BLaER1 treated with 17β-estradiol and CSF1 and Interleukin-3, amounts not matched to agents 10 nM and 100 nM (cell line): ENCODE measurements at regions not wholly inside any gene's neighbourhood (a gene's known extent, or its start where the extent isn't known, plus 50 kb on each side); places are given as distances from the start of the nearest gene placed in this dataset.

ENCODE experiments used
- H3K27ac ChIP-seq, 11 experiments: shearing (Covaris generic); formaldehyde crosslinking; 2 replicates each; pipeline ENCODE4 v1.8.1; 2022
- H3K27me3 ChIP-seq, 11 experiments: shearing (Covaris generic); formaldehyde crosslinking; 2 replicates each; pipeline ENCODE4 v1.8.1; 2022
- H3K36me3 ChIP-seq, 11 experiments: shearing (Covaris generic); formaldehyde crosslinking; 2 replicates each; pipeline ENCODE4 v1.8.1; 2022
- H3K4me1 ChIP-seq, 10 experiments: shearing (Covaris generic); formaldehyde crosslinking; 2 replicates each; pipeline ENCODE4 v1.8.1; 2022
- H3K4me2 ChIP-seq, 11 experiments: shearing (Covaris generic); formaldehyde crosslinking; 2 replicates each; pipeline ENCODE4 v1.8.1; 2022
- H3K4me3 ChIP-seq, 10 experiments: shearing (Covaris generic); formaldehyde crosslinking; 2 replicates each; pipeline ENCODE4 v1.8.1; 2022
- H3K9ac ChIP-seq, 11 experiments: shearing (Covaris generic); formaldehyde crosslinking; 2 replicates each; pipeline ENCODE4 v1.8.1; 2022
- H3K9me3 ChIP-seq, 11 experiments: shearing (Covaris generic); formaldehyde crosslinking; replicated peaks in 1 of 11; 2 replicates each; pipeline ENCODE4 v1.8.1; 2022
- H4K20me1 ChIP-seq, 11 experiments: shearing (Covaris generic); formaldehyde crosslinking; 2 replicates each; pipeline ENCODE4 v1.8.1; 2022
- Cebpa-rat ChIP-seq, 11 experiments: shearing (Covaris generic); IDR thresholded peaks; 2 replicates each; pipeline ENCODE4 v1.8.1; 2022

DNA sequence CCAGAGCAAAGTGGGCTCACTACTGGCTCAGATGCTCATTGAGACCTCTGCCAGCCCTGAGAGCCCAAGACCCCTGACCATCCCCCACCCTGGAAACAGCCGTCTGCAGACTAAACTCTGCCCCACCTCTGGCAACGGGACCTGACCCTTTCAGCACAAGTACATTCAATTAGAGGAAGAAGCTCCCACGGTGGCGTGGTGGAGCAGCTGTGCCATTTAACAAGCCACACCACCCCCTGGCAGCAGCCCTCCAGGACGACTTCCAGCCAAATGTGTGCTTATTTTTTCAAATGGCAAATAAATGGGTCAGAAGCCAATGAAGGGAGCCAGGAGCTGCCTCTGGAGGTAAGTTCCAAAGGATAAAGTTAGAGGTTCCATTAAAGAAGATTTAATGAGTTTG is 226.7 kb downstream of the NPHP4 start:
- Histone ChIP-seq H4K20me1 (no peaks in the 10 kb centered on the region), H3K9me3 (peaks cover 35 to 48% (median 45%) of the 10 kb centered on the region in 11 experiments), H3K9ac (no peak overlapping the region), H3K4me3 (no peak overlapping the region), H3K4me1 (peaks cover under 1 to 7% (median 2%) of the 10 kb centered on the region in 10 experiments; a peak in 19 of 20 replicates), H3K27me3 (no peaks in the 10 kb centered on the region), H3K27ac (no peak overlapping the region), H3K4me2 (no peak overlapping the region), H3K36me3 (peaks cover 0 to 4% (median 0%) of the 10 kb centered on the region in 11 experiments; a peak in 3 of 22 replicates)
- TF ChIP-seq Cebpa-rat (IDR thresholded peaks at IDR 0.05) = no peak

DNA sequence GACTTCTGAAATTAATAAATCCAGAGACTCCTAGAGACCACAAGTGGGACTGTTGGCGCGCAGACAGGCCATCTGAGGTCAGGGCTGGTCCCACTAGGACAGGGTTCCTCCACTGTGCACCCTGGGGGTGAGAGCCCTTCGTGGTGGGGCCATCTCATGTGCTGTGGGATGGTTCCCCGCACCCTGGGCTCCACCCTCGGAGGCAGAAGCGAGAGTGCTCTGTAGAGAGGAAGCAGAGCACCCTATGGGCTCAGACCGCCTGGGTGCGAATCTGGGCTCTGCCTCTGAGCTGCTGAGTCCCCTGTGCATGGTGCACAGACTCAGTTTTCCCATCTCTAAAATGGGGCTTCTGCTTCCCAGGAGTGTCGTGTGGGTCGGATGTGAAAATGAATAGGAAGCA is 227.3 kb downstream of the NPHP4 start:
- Histone ChIP-seq H3K9me3 (peaks cover 41 to 53% (median 50%) of the 10 kb centered on the region in 11 experiments), H3K4me1 (peaks cover 0 to 4% (median 0%) of the 10 kb centered on the region in 10 experiments; a peak in 1 of 20 replicates), H3K4me2 (no peak overlapping the region), H3K9ac (no peak overlapping the region), H3K27me3 (no peaks in the 10 kb centered on the region), H3K4me3 (no peak overlapping the region), H3K27ac (no peak overlapping the region), H3K36me3 (peaks cover 0 to 4% (median 0%) of the 10 kb centered on the region in 11 experiments; a peak in 3 of 22 replicates), H4K20me1 (no peaks in the 10 kb centered on the region)
- TF ChIP-seq Cebpa-rat (IDR thresholded peaks at IDR 0.05) = no peak

DNA sequence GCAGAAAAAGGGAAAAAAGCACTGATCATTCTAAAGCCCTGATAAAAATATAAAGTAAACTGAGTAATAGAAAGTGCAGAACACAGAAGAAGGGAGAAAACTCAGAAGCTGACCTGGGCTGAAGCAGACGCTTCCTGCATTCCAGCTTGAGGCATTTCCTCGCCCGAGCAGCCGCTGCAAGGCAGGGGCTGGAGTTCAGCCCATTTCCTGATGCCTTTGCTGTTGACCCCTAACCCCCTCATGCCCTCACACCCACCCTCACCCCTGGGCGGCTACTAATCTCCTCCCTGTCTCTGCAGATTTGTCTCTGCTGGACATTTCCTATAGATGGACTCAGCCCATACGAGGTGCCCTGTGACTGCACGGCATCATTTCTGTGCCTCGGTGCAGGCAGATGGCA is 227.8 kb downstream of the NPHP4 start:
- Histone ChIP-seq H3K4me2 (no peak overlapping the region), H3K27me3 (no peaks in the 10 kb centered on the region), H4K20me1 (no peaks in the 10 kb centered on the region), H3K9ac (no peak overlapping the region), H3K36me3 (peaks cover 0 to 4% (median 0%) of the 10 kb centered on the region in 11 experiments; a peak in 3 of 22 replicates), H3K4me1 (peaks cover 0 to 7% (median 3%) of the 10 kb centered on the region in 10 experiments; a peak in 14 of 20 replicates), H3K27ac (no peak overlapping the region), H3K4me3 (no peak overlapping the region), H3K9me3 (peaks cover 44 to 58% (median 54%) of the 10 kb centered on the region in 11 experiments)
- TF ChIP-seq Cebpa-rat (IDR thresholded peaks at IDR 0.05) = no peak

DNA sequence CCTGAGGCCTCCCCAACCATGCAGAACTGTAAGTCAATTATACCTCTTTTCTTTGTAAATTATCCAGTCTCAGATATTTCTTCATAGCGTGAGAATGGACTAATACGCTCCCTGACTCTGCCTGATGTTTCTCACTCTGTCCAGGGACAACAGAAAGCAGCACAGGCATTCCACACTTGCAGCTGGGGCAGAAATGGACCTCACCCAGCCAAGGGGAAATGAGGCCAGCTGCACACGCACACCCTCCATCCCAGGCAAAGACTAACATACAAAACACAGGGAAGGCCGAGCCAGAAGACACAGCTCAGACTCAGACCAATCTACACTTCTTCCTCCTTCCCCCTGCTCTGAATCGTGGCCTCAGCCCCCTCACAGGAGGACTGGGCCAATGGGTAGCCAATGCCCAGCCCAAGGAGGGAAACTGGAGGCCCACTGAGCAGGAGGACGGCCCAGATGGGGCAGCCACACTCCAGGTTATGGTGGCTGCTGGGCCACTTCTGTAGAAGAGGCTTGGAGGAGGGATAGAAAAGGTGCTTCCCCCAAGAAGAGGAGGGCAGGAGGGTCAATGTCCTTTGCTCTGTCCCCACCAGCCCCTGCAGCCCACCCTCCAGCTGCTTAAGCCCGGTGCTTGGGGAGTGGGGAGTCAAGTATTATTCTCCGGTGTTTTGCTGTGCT is 228.4 kb downstream of the NPHP4 start:
- Histone ChIP-seq H3K9me3 (peaks cover 44 to 59% (median 54%) of the 10 kb centered on the region in 11 experiments), H3K27ac (no peak overlapping the region), H3K4me3 (no peak overlapping the region), H3K4me1 (peaks cover 4 to 13% (median 9%) of the 10 kb centered on the region in 10 experiments; a peak in 17 of 20 replicates), H3K27me3 (no peaks in the 10 kb centered on the region), H3K36me3 (peaks cover 0 to 4% (median 0%) of the 10 kb centered on the region in 11 experiments; a peak in 3 of 22 replicates), H3K9ac (no peak overlapping the region), H3K4me2 (no peak overlapping the region), H4K20me1 (no peaks in the 10 kb centered on the region)
- no peak for TF ChIP-seq Cebpa-rat (IDR thresholded peaks at IDR 0.05)

DNA sequence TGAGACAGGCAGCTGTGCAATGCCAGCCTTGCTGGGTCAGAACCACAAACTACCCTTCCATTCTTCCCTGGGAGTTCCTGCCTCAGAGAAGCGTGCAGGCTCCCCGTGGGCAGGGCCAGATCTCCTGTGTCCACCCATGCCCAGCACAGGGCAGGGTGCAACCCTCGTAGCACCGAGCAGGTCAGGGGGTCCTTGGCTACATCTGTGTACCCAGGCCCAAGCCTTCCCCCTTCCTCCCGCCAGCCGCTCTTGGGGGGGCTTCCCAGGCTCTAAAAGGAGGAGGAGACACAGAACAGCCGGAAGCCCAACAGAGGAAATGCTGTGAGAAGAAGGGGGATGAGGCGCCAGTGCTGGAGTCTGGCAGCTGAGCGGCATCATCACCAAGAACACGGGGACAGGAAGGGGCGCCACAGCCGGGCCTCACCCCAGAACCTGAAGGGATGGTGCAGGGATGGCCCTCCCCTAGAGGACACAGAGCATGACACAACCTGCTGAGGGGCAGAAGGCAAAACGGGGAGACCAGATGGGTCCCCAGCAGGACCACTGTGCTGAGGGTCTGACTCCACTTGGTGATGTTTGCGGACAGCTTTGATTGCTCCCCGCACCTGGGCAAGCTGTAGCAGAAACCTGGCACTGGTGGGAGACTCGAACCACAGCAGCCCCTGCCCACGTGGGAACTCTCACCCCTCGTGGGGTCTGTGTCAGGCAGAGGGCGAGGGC is 233.2 kb downstream of the NPHP4 start:
- Histone ChIP-seq H3K36me3 (peaks cover 0 to 4% (median 0%) of the 10 kb centered on the region in 11 experiments; a peak in 3 of 22 replicates), H3K27ac (peak overlapping the region in 1 of 11 experiments; percentile 19; a peak in 1 of 22 replicates), H3K9ac (peak overlapping the region in 2 of 11 experiments; percentile 33; a peak in 3 of 22 replicates), H3K9me3 (peaks cover 38 to 47% (median 44%) of the 10 kb centered on the region in 11 experiments), H3K27me3 (peaks cover 0 to under 1% (median 0%) of the 10 kb centered on the region in 11 experiments; a peak in 1 of 22 replicates), H3K4me3 (no peak overlapping the region), H3K4me2 (peak overlapping the region; percentile 3 to 82 (median 69); a peak in 20 of 22 replicates), H3K4me1 (peaks cover 5 to 35% (median 24%) of the 10 kb centered on the region in 10 experiments; a peak in 17 of 20 replicates), H4K20me1 (no peaks in the 10 kb centered on the region)
- TF ChIP-seq Cebpa-rat (IDR thresholded peaks at IDR 0.05) = no peak

DNA sequence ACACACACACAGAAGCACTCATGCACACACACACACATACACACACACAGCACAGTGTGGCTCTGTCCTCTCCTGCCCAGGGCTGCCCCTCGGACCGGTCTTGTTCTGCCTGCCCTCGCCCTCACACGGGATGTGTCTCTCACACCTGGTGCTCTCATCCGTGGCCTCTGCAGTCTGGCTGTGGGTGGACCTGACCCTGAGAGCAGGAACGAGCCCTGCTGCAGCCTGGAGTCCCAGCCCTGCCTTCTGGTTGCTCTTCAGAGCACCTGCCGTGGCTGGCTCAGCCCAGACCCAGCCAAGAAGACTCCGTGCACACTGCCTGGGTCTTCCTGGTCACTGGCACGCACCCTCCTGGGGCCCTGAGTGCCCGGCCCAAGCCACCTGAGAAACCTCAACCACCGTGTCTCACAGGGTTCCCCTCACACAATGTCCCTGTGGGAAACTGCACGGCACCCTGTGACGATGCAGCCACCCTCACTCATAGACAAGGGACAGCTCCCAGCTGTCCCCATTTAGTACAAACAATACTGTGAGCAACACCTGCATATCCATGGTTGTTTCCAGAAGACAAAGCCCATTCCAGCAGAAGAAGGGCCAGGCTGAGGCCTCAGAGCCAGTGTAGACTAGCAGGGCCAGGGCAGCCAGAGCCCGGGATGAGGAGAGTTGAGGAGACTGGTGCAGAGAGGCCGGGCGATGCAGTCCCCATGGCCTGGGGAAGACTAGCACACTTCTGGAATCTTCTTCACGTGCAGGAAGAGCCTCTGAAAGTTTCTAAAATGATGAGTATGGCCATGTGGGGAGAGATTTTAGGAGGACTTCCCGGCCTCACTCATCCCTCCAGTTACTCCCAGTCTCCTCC is 234.0 kb downstream of the NPHP4 start:
- H3K4me2 ChIP-seq = peak overlapping the region in 9 of 11 experiments; percentile 54 to 82 (median 72); a peak in 18 of 22 replicates
- H3K9ac ChIP-seq = peak overlapping the region in 1 of 11 experiments; percentile 33; a peak in 2 of 22 replicates
- no peak overlapping the region for H3K4me3 ChIP-seq
- H3K9me3 ChIP-seq = peaks cover 31 to 39% (median 36%) of the 10 kb centered on the region in 11 experiments
- H3K27me3 ChIP-seq = peaks cover 0 to 6% (median 0%) of the 10 kb centered on the region in 11 experiments; a peak in 1 of 22 replicates
- no peak overlapping the region for H3K27ac ChIP-seq
- no peaks in the 10 kb centered on the region for H4K20me1 ChIP-seq
- H3K4me1 ChIP-seq = peaks cover 5 to 42% (median 32%) of the 10 kb centered on the region in 10 experiments; a peak in 17 of 20 replicates
- H3K36me3 ChIP-seq = no peaks in the 10 kb centered on the region
- no peak for TF ChIP-seq Cebpa-rat (IDR thresholded peaks at IDR 0.05)

DNA sequence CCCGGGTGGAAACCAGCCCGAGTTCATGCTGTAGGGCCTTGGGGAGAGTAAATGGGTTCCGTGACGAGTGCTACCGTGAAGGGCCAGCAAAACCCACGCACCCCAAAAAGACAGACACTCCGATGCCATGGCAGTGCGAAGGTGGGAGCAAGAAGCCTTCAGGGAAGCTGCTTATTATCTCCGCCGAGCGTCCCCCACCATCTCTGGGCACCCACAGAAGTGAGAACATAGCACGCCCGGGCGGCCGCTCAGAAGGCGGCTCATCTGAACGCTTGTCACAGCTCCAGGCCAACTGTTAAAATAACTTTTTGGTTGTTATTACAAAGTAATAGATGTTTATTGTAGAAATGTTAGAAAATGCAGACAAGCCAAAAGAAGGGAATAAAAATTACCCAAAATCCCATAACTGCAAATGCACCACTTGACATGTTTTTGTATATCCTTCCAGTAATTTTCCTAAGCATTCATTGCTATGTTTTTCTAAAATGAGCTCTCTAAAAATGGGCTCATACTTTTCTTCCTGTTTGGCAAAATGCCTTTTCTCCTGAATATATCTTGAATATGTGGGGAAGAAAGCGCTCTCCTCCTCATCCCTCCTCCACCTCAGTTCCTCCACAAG is 234.9 kb downstream of the NPHP4 start:
- peaks cover 0 to 7% (median 0%) of the 10 kb centered on the region in 11 experiments; a peak in 2 of 22 replicates for H3K27me3 ChIP-seq

More for the DNA sequence above, 234.9 kb downstream of the NPHP4 start:
- Histone ChIP-seq H3K4me3 (no peak overlapping the region), H3K4me1 (peaks cover 5 to 52% (median 41%) of the 10 kb centered on the region in 10 experiments; a peak in 17 of 20 replicates), H3K9ac (no peak overlapping the region), H3K36me3 (no peaks in the 10 kb centered on the region), H4K20me1 (peaks cover 0 to 6% (median 0%) of the 10 kb centered on the region in 11 experiments; a peak in 1 of 22 replicates), H3K9me3 (peaks cover 21 to 30% (median 27%) of the 10 kb centered on the region in 11 experiments), H3K4me2 (peak overlapping the region in 5 of 11 experiments; percentile 68 to 81 (median 72); a peak in 4 of 22 replicates), H3K27ac (no peak overlapping the region)
- TF ChIP-seq Cebpa-rat (IDR thresholded peaks at IDR 0.05) = no peak
